WTC11 (cell line): ENCODE measurements at regions not wholly inside any gene's neighbourhood (a gene's known extent, or its start where the extent isn't known, plus 50 kb on each side); places are given as distances from the start of the nearest gene placed in this dataset.

Experiments
- ARID4B ChIP-seq: sonication (generic); formaldehyde crosslinking; IDR thresholded peaks from 2 replicates; pipeline ENCODE4 v1.8.0; 2023; ENCODE audit warnings: missing genetic modification reagents, mild to moderate bottlenecking, borderline replicate concordance
- ATF3 ChIP-seq: sonication (generic); formaldehyde crosslinking; conservative IDR thresholded peaks from 2 replicates; pipeline ENCODE4 v1.8.1; 2022; ENCODE audit warnings: mild to moderate bottlenecking, missing genetic modification reagents
- CTCF ChIP-seq: fragments of 200-600 bp; IDR thresholded peaks from 2 replicates; pipeline ENCODE4 v1.8.0; 2022; ENCODE audit warnings: antibody characterized with exemption
- E2F4 ChIP-seq: sonication (generic); formaldehyde crosslinking; IDR thresholded peaks from 2 replicates; pipeline ENCODE4 v1.8.1; 2022; ENCODE audit warnings: low read depth, mild to moderate bottlenecking, moderate library complexity, missing genetic modification reagents, borderline replicate concordance
- JUN ChIP-seq: sonication (generic); formaldehyde crosslinking; IDR thresholded peaks from 2 replicates; pipeline ENCODE4 v1.8.0; 2023; ENCODE audit warnings: mild to moderate bottlenecking, missing genetic modification reagents
- KAT7 ChIP-seq: sonication (generic); formaldehyde crosslinking; IDR thresholded peaks from 2 replicates; pipeline ENCODE4 v1.8.1; 2023; ENCODE audit warnings: missing genetic modification reagents, mild to moderate bottlenecking, borderline replicate concordance
- NR1H2 ChIP-seq: sonication (generic); formaldehyde crosslinking; IDR thresholded peaks from 2 replicates; pipeline ENCODE4 v1.9.0; 2021; ENCODE audit warnings: mild to moderate bottlenecking, moderate library complexity, missing genetic modification reagents
- STAT6 ChIP-seq: sonication (generic); formaldehyde crosslinking; conservative IDR thresholded peaks from 2 replicates; pipeline ENCODE4 v1.8.1; 2023; ENCODE audit warnings: mild to moderate bottlenecking, low read depth, missing genetic modification reagents, moderate library complexity
- ZNF512 ChIP-seq: sonication (generic); formaldehyde crosslinking; IDR thresholded peaks from 2 replicates; pipeline ENCODE4 v1.8.1; 2022; ENCODE audit warnings: missing genetic modification reagents, borderline replicate concordance

GRCh38 chrX:127085939-127086338, 266.4 kb downstream of the PRR32 start:
- TF ChIP-seq JUN (CRISPR knock-in tag), result no peak
- TF ChIP-seq ATF3 (CRISPR knock-in tag), result no peak
- no peak for TF ChIP-seq CTCF
- TF ChIP-seq ARID4B, result no peak
- TF ChIP-seq ZNF512 (CRISPR knock-in tag), result no peak
- TF ChIP-seq STAT6 (CRISPR knock-in tag), result no peak
- TF ChIP-seq NR1H2, result no peak
- TF ChIP-seq E2F4 (CRISPR knock-in tag), result no peak
- no peak for TF ChIP-seq KAT7 (CRISPR knock-in tag)
